T-helper 22 cell (primary cell): ENCODE measurements at regions not wholly inside any gene's neighbourhood (a gene's known extent, or its start where the extent isn't known, plus 50 kb on each side); places are given as distances from the start of the nearest gene placed in this dataset.
"Not testable (repeated sequence)": the region's sequence is repeated elsewhere in the genome, so short reads cannot be mapped to it uniquely, and the experiment has no call there.

ENCODE experiments used
- DNase-seq: peaks from one replicate; pipeline ENCODE4 v3.0.0-alpha.2; 2020; ENCODE audit warnings: low read depth

GRCh38 chr5:136740228-136740627 lies 374.9 kb upstream of the TRPC7 start:
- DNase-seq = no peak

GRCh38 chr5:136739271-136739670 lies 373.9 kb upstream of the TRPC7 start:
- DNase-seq = not testable (repeated sequence)

GRCh38 chr5:136738829-136739228 lies 373.5 kb upstream of the TRPC7 start:
- no peak for DNase-seq

DNA sequence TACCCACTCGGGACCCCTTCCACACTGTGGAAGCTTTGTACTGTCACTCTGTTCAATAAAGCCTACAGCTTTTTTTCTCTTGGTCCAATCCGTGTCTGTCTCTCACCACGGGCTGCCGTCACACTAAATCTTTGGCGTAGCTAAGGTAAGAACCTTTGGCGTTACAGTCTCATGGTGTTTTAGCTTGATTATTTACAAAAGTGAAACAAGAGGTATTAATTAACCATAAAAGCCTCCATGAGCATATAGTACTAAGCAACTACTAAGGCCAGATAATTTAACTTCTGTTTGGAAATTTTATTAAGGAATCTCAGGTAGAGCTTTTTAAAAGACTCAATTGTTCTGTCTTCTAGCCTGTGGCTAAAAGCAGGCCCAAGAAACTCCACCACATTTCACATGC lies 370.7 kb upstream of the TRPC7 start:
- DNase-seq = no peak

DNA sequence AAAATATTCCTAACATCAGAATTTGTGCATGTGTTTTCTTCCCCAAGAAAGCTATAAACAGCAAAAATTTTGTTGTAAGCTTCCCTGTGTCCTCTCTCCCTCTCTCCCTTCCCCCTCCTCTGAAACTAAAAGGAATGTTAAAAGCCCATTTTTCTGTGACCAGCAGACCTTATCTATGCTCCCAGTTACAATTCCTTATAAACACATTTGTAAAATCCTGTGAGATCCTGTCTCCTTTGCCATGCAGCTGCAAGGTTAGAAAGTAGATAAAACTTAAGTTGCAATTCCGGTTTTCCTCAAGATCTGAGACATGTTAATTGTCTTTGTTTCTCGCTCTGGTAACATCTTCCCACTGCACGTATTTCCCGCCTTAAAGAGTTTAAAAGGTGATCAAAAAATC lies 370.3 kb upstream of the TRPC7 start:
- not testable (repeated sequence) for DNase-seq

GRCh38 chr5:136734628-136735027 lies 369.3 kb upstream of the TRPC7 start:
- DNase-seq = no peak

- DNase-seq = no peak
These were observed 367.4 kb upstream of the TRPC7 start for GRCh38 chr5:136732751-136733150.

- no peak for DNase-seq
These were observed 366.0 kb upstream of the TRPC7 start for GRCh38 chr5:136731241-136731900.

- no peak for DNase-seq
These were observed 365.1 kb upstream of the TRPC7 start for GRCh38 chr5:136730426-136730825.

DNA sequence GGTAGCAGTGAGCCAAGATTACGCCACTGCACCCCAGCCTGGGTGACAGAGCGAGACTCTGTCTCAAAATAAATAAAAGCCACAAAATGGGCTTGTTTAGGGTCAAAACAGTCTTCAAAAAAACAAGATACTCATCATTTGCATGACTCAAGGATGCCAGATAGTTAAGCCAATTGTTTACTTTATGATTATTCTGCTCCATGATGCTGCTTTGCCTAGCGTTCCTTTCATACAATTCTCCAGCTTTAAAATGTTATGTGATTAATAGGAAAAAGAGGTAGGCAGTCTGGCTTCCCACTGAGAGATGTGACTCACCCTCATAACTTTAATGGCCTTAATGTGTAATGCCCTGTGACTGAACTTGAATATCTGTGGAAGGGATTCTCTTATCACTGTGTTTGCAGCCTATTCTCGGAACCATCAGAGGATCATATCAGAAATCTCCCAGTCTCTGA lies 364.6 kb upstream of the TRPC7 start:
- DNase-seq = no peak

DNA sequence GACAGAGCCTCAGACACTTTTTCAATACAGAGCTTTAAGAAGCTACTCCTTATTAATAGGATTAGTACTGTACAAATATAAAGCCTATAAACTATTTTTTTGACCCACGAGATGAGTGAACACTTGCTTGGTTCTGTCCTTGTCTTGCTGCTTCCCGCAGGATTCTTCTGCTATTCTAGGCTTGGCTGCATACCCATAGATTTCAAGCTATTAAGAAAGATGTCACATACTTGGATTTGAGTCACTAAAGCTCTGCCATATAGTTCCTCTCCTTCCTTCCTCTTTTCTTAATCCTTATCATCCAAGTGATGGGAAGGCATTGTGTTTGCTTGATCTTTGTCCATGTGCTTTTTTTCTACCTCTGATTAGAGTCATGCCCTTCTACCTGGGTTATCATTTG lies 361.2 kb upstream of the TRPC7 start:
- DNase-seq = no peak

DNA sequence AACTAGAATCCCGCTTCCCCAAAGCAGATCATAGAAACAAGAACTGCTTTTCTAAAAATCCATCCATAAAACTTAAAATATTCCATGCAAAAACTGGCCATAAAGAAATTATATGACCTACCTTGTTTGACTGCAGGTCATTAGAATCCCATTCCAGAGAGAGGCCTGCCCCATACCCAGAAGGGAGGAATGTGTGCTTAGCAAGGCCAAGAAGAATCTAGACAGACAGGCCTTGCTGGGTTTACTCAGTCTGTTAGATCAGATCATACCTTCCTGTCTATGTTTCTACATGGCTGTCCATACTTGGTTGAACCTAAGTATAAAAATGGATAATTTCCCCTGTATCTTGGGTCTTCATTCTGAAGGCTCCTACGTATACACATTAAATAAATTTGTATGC lies 358.8 kb upstream of the TRPC7 start:
- DNase-seq = no peak

- no peak for DNase-seq
These were observed 357.2 kb upstream of the TRPC7 start for GRCh38 chr5:136722581-136722980.

DNA sequence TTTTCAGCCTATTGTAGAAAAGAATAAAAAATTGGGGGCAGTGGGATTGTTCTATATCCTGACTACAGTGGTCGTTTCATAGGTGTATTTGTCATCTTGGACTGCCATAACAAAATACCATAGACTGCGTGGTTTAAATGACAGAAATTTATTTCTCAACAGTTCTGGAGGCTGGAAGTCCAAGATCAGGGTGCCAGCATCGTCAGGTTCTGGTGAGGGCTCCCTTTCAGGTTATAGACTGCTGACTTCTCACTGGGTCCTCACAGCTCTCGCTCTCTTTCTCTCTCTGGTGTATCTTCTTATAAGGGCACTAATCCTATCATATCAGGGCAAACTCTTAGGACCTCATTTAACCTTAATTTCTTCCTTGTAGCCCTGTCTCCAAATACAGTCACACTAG lies 356.7 kb upstream of the TRPC7 start:
- DNase-seq = no peak

GRCh38 chr5:136720674-136721073 lies 355.3 kb upstream of the TRPC7 start:
- no peak for DNase-seq

GRCh38 chr5:136717917-136718316 lies 352.6 kb upstream of the TRPC7 start:
- DNase-seq = no peak

DNA sequence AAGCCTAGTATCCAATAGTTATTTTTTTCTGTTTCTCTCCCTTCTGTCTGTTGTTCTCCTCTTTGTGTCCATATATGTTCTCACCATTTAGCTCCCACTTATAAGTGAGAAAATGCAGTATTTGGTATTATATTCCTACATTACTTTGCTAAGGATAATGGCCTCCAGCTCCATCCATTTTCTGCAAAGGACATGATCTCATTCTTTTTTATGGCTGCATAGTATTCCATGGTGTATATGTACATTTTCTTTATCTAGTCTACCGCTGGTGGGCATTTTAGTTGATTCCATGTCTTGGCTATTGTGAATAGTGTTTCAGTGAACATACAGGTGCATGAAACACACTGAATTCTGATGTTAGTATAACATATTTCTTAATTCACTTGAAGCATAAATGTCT lies 348.9 kb upstream of the TRPC7 start:
- DNase-seq = no peak

DNA sequence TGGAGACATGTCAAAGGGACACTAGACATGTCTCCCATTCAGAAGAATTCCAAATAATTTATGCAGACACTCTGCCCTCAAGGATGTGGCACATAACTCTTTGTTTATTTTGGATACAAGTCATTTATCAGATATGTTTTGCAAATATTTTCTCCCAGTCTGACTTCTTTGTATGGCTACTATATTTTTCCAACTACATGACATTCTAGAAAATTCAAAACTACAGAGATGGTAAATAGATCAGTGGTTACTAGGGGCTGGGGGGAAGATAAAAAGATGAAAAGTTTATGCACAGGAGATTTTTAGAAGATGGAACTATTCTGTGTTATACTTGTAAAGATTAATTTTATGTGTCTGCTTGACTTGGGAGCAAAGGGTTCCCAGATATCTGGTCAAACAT lies 347.3 kb upstream of the TRPC7 start:
- no peak for DNase-seq

GRCh38 chr5:136710834-136711233 lies 345.5 kb upstream of the TRPC7 start:
- DNase-seq = no peak

DNA sequence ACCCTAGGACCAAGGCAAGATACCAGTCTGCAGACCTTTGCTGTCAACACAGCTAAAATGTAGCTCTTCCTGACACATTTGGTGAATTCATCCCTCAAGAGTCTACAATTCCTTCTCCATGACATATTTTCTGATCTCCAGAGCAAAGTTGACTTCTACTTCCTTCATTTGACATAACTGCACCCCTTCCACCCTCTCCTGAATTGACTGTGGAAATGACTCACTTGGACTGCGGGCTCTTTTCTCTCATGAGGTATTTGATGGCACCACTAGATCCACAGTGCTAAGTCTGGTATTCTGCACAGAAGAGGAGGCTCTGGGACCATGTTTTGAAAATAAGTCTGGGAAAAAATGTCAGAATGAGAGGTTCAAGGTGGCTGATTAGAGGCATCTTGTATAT lies 338.4 kb upstream of the TRPC7 start:
- DNase-seq = no peak

DNA sequence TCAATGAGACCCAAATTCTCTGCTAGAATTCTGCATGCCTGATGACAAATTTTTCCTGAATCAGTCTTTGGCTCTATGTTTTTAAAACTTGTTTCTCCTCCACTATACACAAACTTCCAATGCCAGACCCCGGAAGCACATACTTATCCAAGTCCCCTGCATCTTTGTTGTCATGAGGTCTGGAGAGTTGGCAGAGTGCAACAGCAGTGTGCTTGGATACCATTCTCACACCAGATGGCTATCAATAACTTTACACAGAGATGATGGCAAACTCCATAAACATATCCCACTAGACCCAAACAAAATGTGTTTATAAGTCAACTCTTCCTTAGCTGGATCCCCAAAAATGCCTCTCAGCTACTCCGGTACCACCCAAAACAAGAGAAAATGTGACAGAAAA lies 337.7 kb upstream of the TRPC7 start:
- no peak for DNase-seq

DNA sequence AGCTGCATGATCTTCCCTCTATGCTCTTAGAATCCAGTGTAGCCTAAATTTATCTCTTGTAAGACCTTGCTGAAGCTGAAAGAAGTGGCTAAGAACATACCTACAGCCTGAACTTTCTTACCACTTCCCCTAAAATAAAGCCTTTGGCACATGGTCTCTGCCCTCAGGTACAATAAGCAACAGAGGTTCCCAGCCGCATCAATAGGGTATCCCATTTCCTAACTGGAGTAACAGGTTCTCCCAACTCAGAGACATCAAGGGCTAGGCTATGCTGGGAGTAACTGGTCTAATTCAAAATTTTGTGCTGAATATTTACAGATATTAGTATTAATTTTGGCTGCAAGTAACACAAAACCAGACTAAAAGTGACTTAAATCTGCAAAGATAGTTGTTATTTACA lies 335.8 kb upstream of the TRPC7 start:
- no peak for DNase-seq

DNA sequence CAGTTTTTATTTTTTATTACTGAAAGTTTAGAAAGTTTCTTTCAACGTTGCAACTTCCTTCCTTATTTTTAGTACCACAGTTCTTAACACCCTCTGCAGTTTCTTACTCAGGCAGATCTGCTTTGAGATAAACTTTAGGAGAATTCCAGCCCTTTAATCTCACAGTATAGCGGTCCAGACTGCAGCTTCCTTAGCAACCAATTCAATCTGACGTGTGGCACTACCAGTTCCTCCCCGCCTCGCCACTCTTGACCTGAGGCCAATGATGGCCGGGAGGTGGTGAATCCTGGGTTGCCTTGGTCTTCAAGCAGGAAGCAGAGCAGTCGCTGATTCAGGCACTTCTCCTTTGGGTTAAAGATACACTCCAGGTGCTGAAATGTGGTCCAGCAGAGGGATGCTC lies 334.3 kb upstream of the TRPC7 start:
- no peak for DNase-seq

DNA sequence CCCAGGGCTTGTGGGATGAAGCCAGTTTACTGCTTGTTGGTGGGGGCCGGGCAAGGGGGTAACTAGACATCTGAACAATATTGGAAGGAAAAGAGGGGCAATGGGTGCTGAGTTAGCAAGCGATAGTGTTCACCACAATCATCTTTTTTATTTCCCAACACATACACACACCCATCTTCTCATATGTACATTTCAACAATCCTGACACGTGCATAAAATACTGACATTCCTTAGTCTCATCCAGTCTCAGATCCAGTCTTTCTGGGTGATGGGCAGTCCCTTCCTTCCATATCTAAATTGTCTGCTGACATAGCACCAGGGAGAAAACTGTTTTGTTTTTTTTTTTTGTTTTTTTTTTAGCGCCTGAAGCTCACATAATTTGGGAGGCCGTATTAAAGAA lies 333.6 kb upstream of the TRPC7 start:
- no peak for DNase-seq

- DNase-seq = no peak
These were observed 328.9 kb upstream of the TRPC7 start for GRCh38 chr5:136694258-136694657.
